ENCODE measurements at regions not wholly inside any gene's neighbourhood (a gene's known extent, or its start where the extent isn't known, plus 50 kb on each side); places are given as distances from the start of the nearest gene placed in this dataset.

GRCh38 chr5:82760856-82761255, 316.3 kb downstream of the TMEM167A start:
- no peak for TF ChIP-seq CTCF (IDR thresholded peaks at IDR 0.05)
- no peak for TF ChIP-seq EP300 (IDR thresholded peaks at IDR 0.05)
- no peak for TF ChIP-seq POLR2A (IDR thresholded peaks at IDR 0.05)

Data from tibial nerve (tissue), 4 donors.